Osteoblast (primary cell): ENCODE measurements at regions not wholly inside any gene's neighbourhood (a gene's known extent, or its start where the extent isn't known, plus 50 kb on each side); places are given as distances from the start of the nearest gene placed in this dataset.

Experiments
- DNase-seq: peaks from one replicate; pipeline ENCODE4 v3.0.0; 2011; ENCODE audit warnings: low spot score, mixed read lengths; ENCODE audit not compliant: insufficient read length; ENCODE audit errors: missing footprints
- H2AFZ ChIP-seq: 2 replicates; pipeline ENCODE4 v1.6.0; 2011; ENCODE audit warnings: mild to moderate bottlenecking, low read length
- H3K27ac ChIP-seq: 2 replicates; pipeline ENCODE4 v1.5.1; 2011; ENCODE audit warnings: mild to moderate bottlenecking, low read depth, low read length, moderate library complexity
- H3K27me3 ChIP-seq: 2 replicates; pipeline ENCODE4 v1.6.0; 2012; ENCODE audit warnings: mild to moderate bottlenecking, control low read depth, inconsistent platforms, low read length, moderate library complexity; ENCODE audit not compliant: insufficient read depth
- H3K36me3 ChIP-seq: 2 replicates; pipeline ENCODE4 v1.5.1; 2011; ENCODE audit warnings: mild to moderate bottlenecking, low read length, control low read depth, moderate library complexity; ENCODE audit not compliant: insufficient read depth
- H3K4me1 ChIP-seq: 2 replicates; pipeline ENCODE4 v1.5.1; 2011; ENCODE audit warnings: mild to moderate bottlenecking, low read length, control low read depth, moderate library complexity; ENCODE audit not compliant: insufficient read depth
- H3K4me2 ChIP-seq: 2 replicates; pipeline ENCODE4 v1.6.0; 2011; ENCODE audit warnings: mild to moderate bottlenecking, low read length; ENCODE audit not compliant: insufficient read depth
- H3K4me3 ChIP-seq: fragments of 200-600 bp; sonication (generic); 3 replicates; pipeline ENCODE4 v1.5.1; 2012; ENCODE audit warnings: mild to moderate bottlenecking, low read length, inconsistent platforms; ENCODE audit not compliant: insufficient read depth
- H3K79me2 ChIP-seq: 2 replicates; pipeline ENCODE4 v1.6.0; 2012; ENCODE audit warnings: mild to moderate bottlenecking, low read length, control low read depth, inconsistent platforms; ENCODE audit not compliant: insufficient read depth
- H3K9me3 ChIP-seq: 2 replicates; pipeline ENCODE4 v1.5.1; 2011; ENCODE audit warnings: low read depth, low read length, control low read depth
- H4K20me1 ChIP-seq: 2 replicates; pipeline ENCODE4 v1.6.0; 2012; ENCODE audit warnings: mild to moderate bottlenecking, low read length, control low read depth; ENCODE audit not compliant: insufficient read depth
- CTCF ChIP-seq: IDR thresholded peaks from 2 replicates; pipeline ENCODE4 v1.5.1; 2011; ENCODE audit warnings: mild to moderate bottlenecking, low read depth, low read length, moderate library complexity; ENCODE audit errors: extremely low read depth

GRCh38 chr11:129593098-129593497 lies 217.4 kb downstream of the BARX2 start:
- H3K4me2 ChIP-seq, result no peak overlapping the region
- H3K79me2 ChIP-seq, result no peaks in the 10 kb centered on the region
- no peak for DNase-seq
- no peaks in the 10 kb centered on the region for H3K36me3 ChIP-seq
- no peak for TF ChIP-seq CTCF
- H3K4me3 ChIP-seq, result no peak overlapping the region
- H4K20me1 ChIP-seq, result no peaks in the 10 kb centered on the region
- H2AFZ ChIP-seq, result no peak overlapping the region
- H3K27ac ChIP-seq, result no peak overlapping the region
- H3K4me1 ChIP-seq, result no peaks in the 10 kb centered on the region
- no peaks in the 10 kb centered on the region for H3K9me3 ChIP-seq
- H3K27me3 ChIP-seq, result no peaks in the 10 kb centered on the region

- no peaks in the 10 kb centered on the region for H3K9me3 ChIP-seq
- no peaks in the 10 kb centered on the region for H3K36me3 ChIP-seq
- no peak overlapping the region for H3K4me3 ChIP-seq
- no peaks in the 10 kb centered on the region for H3K79me2 ChIP-seq
- no peak overlapping the region for H3K4me2 ChIP-seq
- TF ChIP-seq CTCF, result no peak
- H2AFZ ChIP-seq, result no peak overlapping the region
- no peaks in the 10 kb centered on the region for H4K20me1 ChIP-seq
- H3K27ac ChIP-seq, result no peak overlapping the region
- no peaks in the 10 kb centered on the region for H3K4me1 ChIP-seq
- H3K27me3 ChIP-seq, result no peaks in the 10 kb centered on the region
- DNase-seq, result no peak
Observed at GRCh38 chr11:129595038-129595962, 219.7 kb downstream of the BARX2 start.

- Histone ChIP-seq H4K20me1 (no peaks in the 10 kb centered on the region), H3K4me3 (no peak overlapping the region), H3K27me3 (no peaks in the 10 kb centered on the region), H3K9me3 (no peaks in the 10 kb centered on the region), H3K79me2 (no peaks in the 10 kb centered on the region), H3K27ac (no peak overlapping the region), H3K4me2 (no peak overlapping the region), H3K36me3 (no peaks in the 10 kb centered on the region), H2AFZ (no peak overlapping the region), H3K4me1 (no peaks in the 10 kb centered on the region)
- TF ChIP-seq CTCF, result no peak
- no peak for DNase-seq
Observed at GRCh38 chr11:129596351-129596750, 219.3 kb upstream of the TMEM45B start.

- Histone ChIP-seq H3K9me3 (no peaks in the 10 kb centered on the region), H3K4me3 (no peak overlapping the region), H3K27ac (no peak overlapping the region), H3K79me2 (no peaks in the 10 kb centered on the region), H3K4me2 (no peak overlapping the region), H4K20me1 (no peaks in the 10 kb centered on the region), H2AFZ (no peak overlapping the region), H3K27me3 (no peaks in the 10 kb centered on the region), H3K4me1 (no peaks in the 10 kb centered on the region), H3K36me3 (no peaks in the 10 kb centered on the region)
- no peak for TF ChIP-seq CTCF
- DNase-seq, result no peak
Observed at GRCh38 chr11:129598378-129598777, 217.3 kb upstream of the TMEM45B start.
